ENCODE measurements at regions not wholly inside any gene's neighbourhood (a gene's known extent, or its start where the extent isn't known, plus 50 kb on each side); places are given as distances from the start of the nearest gene placed in this dataset.

GRCh38 chr21:23780326-23780725 is 1827.0 kb downstream of the MRPL39 start:
- no peaks in the 10 kb centered on the region for H3K4me1 ChIP-seq (ENCODE audit: insufficient read depth)
- H3K36me3 ChIP-seq = no peaks in the 10 kb centered on the region
- DNase-seq = no peak
- no peaks in the 10 kb centered on the region for H3K9me3 ChIP-seq
- no peaks in the 10 kb centered on the region for H3K27me3 ChIP-seq
- WGBS, 3 donors = 77 to 83% (median 80%) methylated on average over 2 of the region's 2 CpGs
- no peak overlapping the region for H3K27ac ChIP-seq
- TF ChIP-seq, protein P1, sequence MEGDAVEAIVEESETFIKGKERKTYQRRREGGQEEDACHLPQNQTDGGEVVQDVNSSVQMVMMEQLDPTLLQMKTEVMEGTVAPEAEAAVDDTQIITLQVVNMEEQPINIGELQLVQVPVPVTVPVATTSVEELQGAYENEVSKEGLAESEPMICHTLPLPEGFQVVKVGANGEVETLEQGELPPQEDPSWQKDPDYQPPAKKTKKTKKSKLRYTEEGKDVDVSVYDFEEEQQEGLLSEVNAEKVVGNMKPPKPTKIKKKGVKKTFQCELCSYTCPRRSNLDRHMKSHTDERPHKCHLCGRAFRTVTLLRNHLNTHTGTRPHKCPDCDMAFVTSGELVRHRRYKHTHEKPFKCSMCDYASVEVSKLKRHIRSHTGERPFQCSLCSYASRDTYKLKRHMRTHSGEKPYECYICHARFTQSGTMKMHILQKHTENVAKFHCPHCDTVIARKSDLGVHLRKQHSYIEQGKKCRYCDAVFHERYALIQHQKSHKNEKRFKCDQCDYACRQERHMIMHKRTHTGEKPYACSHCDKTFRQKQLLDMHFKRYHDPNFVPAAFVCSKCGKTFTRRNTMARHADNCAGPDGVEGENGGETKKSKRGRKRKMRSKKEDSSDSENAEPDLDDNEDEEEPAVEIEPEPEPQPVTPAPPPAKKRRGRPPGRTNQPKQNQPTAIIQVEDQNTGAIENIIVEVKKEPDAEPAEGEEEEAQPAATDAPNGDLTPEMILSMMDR (IDR thresholded peaks at IDR 0.05) = no peak
- TF ChIP-seq POLR2A (IDR thresholded peaks at IDR 0.05) (no peak), EP300 (IDR thresholded peaks at IDR 0.05) (no peak)
- intact Hi-C loops (cut with DNase I) = no loop called here
- H3K4me3 ChIP-seq = no peak overlapping the region

DNA sequence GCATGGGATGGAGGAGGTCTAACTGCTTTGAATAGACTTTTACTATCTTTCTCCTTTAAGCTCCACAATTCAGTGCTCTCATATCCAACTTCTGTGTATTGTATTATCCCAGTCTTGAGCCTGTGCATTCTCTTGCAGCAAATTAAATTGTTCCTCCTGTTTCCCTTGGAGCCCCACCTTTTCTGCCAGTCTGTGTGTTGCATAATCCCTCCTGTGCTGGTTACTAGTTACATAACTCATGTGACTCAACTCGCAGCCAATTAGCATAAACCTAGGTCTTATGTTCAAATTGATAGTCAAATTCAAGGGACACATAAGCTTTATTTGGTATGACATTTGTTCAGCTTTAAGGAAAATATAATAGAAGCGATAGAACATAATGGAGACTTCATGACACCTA is 1863.5 kb downstream of the MRPL39 start:
- intact Hi-C loops (cut with DNase I) = no loop called here
- Histone ChIP-seq H3K27me3 (no peaks in the 10 kb centered on the region), H3K9me3 (no peaks in the 10 kb centered on the region), H3K4me3 (no peak overlapping the region), H3K27ac (no peak overlapping the region), H3K4me1 (ENCODE audit: insufficient read depth) (no peaks in the 10 kb centered on the region), H3K36me3 (no peaks in the 10 kb centered on the region)
- WGBS, 3 donors = 82 to 89% (median 88%) methylated on average over 2 of the region's 2 CpGs
- no peak for DNase-seq
- TF ChIP-seq POLR2A (IDR thresholded peaks at IDR 0.05) = no peak
- TF ChIP-seq, protein P1 (IDR thresholded peaks at IDR 0.05) = no peak
- TF ChIP-seq EP300 (IDR thresholded peaks at IDR 0.05) = no peak

DNA sequence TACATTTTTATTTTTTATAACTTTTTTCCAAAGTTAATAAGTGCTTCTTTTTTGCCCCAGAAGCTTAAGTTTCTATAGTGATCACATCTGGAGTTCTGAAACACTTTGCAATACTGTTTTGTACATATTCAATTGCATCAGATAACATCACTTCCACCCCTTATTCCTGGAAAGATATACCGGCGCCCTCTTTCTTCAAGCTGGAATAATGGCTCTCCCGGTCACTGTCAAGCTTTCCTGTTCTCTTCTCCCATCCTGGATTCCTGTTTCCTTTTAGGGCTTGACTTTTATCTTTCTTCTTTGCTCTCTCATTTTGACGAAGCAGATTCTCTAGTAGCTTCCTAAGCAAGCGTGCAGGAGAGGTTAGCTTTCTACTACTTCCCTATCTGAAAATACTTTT is 1866.8 kb downstream of the MRPL39 start:
- WGBS, 3 donors = 66 to 72% (median 68%) methylated on average over 5 of the region's 5 CpGs
- H3K4me1 ChIP-seq (ENCODE audit: insufficient read depth) = no peaks in the 10 kb centered on the region
- DNase-seq = no peak
- intact Hi-C loops (cut with DNase I) = no loop called here
- TF ChIP-seq, protein P1 (IDR thresholded peaks at IDR 0.05) = no peak
- no peak for TF ChIP-seq POLR2A (IDR thresholded peaks at IDR 0.05)
- TF ChIP-seq EP300 (IDR thresholded peaks at IDR 0.05) = no peak
- no peaks in the 10 kb centered on the region for H3K36me3 ChIP-seq
- H3K4me3 ChIP-seq = no peak overlapping the region
- no peaks in the 10 kb centered on the region for H3K9me3 ChIP-seq
- H3K27me3 ChIP-seq = no peaks in the 10 kb centered on the region
- no peak overlapping the region for H3K27ac ChIP-seq

DNA sequence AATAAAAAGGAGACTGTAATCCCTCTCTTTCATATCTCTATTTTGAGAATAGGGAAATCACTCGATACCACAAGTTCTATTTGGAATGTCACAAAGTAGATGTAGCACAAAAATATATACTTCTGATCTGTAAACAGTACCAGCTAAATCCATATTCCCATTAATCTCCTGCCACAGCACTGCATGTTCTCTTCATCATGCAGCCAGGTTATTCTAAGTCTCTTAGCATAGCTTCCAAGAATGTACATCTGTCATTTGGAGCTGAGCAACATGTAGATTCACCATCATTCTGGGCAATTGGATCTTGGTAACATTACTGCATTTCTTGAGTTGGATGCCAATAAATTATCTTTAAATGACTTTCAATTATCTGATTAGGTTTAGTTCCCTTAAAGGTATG is 1874.5 kb downstream of the MRPL39 start:
- Histone ChIP-seq H3K9me3 (no peaks in the 10 kb centered on the region), H3K27me3 (no peaks in the 10 kb centered on the region), H3K27ac (no peak overlapping the region), H3K36me3 (no peaks in the 10 kb centered on the region), H3K4me3 (no peak overlapping the region), H3K4me1 (ENCODE audit: insufficient read depth) (no peaks in the 10 kb centered on the region)
- TF ChIP-seq, protein P1 (IDR thresholded peaks at IDR 0.05) = no peak
- TF ChIP-seq POLR2A (IDR thresholded peaks at IDR 0.05) (no peak), EP300 (IDR thresholded peaks at IDR 0.05) (no peak)
- intact Hi-C loops (cut with DNase I) = no loop called here
- WGBS, 3 donors = 74 to 87% (median 84%) methylated on average over 1 of the region's 1 CpG
- DNase-seq = no peak

- Histone ChIP-seq H3K9me3 (no peaks in the 10 kb centered on the region), H3K36me3 (no peaks in the 10 kb centered on the region), H3K4me3 (no peak overlapping the region), H3K27ac (no peak overlapping the region), H3K4me1 (ENCODE audit: insufficient read depth) (no peaks in the 10 kb centered on the region), H3K27me3 (no peaks in the 10 kb centered on the region)
- TF ChIP-seq EP300 (IDR thresholded peaks at IDR 0.05) (no peak), POLR2A (IDR thresholded peaks at IDR 0.05) (no peak)
- TF ChIP-seq, protein P1 (IDR thresholded peaks at IDR 0.05) = no peak
- no peak for DNase-seq
- intact Hi-C loops (cut with DNase I) = no loop called here
- 13 to 30% (median 29%) methylated on average over 2 of the region's 2 CpGs for WGBS, 3 donors
Measured at GRCh38 chr21:23729331-23729730, 1878.0 kb downstream of the MRPL39 start.
